ENCODE measurements at regions not wholly inside any gene's neighbourhood (a gene's known extent, or its start where the extent isn't known, plus 50 kb on each side); places are given as distances from the start of the nearest gene placed in this dataset.

DNA sequence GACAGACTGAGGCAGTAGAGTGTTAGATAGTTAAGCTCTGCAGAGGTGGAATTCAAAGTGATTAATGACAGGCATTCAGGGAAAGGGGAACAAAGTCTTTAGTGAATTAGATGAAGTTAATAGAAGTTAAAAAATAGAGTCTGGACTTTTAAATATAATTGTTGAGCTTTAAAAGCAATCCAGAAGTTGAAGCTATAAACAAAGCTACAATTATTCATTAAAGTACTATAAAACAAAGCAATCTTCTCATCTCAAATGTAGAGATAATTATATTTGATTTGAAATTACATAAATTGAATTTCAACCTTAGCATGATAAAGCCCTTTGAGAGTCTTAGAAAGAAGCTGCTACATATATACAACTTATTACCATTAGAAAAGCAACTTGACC is 710.6 kb downstream of the MRPL39 start:
- no peak overlapping the region for H3K27ac ChIP-seq (ENCODE audit: low read depth in 1 of 2, low read length in 2 of 2)
- H3K9me3 ChIP-seq (ENCODE audit: control insufficient read depth in 4 of 4, low read length in 3 of 4): peaks cover 0 to 5% (median 0%) of the 10 kb centered on the region in 4 donors
- no peak overlapping the region for H3K4me3 ChIP-seq (ENCODE audit: low read depth in 1 of 3, low read length in 3 of 3)
- DNase-seq (ENCODE audit: low spot score): no peak
- H3K27me3 ChIP-seq (ENCODE audit: control insufficient read depth in 4 of 4, insufficient read depth in 4 of 4, low read length in 3 of 4): no peaks in the 10 kb centered on the region
- H3K36me3 ChIP-seq (ENCODE audit: control insufficient read depth in 4 of 4, insufficient read depth in 3 of 4, low read depth in 1 of 4, low read length in 3 of 4): no peaks in the 10 kb centered on the region
- H3K9ac ChIP-seq (ENCODE audit: low read depth in 1 of 2, low read length in 2 of 2): no peak overlapping the region
- no peaks in the 10 kb centered on the region for H3K4me1 ChIP-seq (ENCODE audit: control insufficient read depth in 4 of 4, insufficient read depth in 4 of 4, low read length in 3 of 4)
- TF ChIP-seq TAF1 (conservative IDR thresholded peaks at IDR 0.05): no peak
- no peak for TF ChIP-seq HNF4A (conservative IDR thresholded peaks at IDR 0.05)
- TF ChIP-seq RXRA (IDR thresholded peaks at IDR 0.05): no peak
- no peak for TF ChIP-seq HNF4G (IDR thresholded peaks at IDR 0.05)
- TF ChIP-seq SP1 (IDR thresholded peaks at IDR 0.05): no peak
- TF ChIP-seq RAD21 (IDR thresholded peaks at IDR 0.05): no peak
- TF ChIP-seq, protein P1, sequence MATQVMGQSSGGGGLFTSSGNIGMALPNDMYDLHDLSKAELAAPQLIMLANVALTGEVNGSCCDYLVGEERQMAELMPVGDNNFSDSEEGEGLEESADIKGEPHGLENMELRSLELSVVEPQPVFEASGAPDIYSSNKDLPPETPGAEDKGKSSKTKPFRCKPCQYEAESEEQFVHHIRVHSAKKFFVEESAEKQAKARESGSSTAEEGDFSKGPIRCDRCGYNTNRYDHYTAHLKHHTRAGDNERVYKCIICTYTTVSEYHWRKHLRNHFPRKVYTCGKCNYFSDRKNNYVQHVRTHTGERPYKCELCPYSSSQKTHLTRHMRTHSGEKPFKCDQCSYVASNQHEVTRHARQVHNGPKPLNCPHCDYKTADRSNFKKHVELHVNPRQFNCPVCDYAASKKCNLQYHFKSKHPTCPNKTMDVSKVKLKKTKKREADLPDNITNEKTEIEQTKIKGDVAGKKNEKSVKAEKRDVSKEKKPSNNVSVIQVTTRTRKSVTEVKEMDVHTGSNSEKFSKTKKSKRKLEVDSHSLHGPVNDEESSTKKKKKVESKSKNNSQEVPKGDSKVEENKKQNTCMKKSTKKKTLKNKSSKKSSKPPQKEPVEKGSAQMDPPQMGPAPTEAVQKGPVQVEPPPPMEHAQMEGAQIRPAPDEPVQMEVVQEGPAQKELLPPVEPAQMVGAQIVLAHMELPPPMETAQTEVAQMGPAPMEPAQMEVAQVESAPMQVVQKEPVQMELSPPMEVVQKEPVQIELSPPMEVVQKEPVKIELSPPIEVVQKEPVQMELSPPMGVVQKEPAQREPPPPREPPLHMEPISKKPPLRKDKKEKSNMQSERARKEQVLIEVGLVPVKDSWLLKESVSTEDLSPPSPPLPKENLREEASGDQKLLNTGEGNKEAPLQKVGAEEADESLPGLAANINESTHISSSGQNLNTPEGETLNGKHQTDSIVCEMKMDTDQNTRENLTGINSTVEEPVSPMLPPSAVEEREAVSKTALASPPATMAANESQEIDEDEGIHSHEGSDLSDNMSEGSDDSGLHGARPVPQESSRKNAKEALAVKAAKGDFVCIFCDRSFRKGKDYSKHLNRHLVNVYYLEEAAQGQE (IDR thresholded peaks at IDR 0.05): no peak
- TF ChIP-seq, protein P2, sequence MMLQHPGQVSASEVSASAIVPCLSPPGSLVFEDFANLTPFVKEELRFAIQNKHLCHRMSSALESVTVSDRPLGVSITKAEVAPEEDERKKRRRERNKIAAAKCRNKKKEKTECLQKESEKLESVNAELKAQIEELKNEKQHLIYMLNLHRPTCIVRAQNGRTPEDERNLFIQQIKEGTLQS (IDR thresholded peaks at IDR 0.05): no peak
- TF ChIP-seq, protein P3, sequence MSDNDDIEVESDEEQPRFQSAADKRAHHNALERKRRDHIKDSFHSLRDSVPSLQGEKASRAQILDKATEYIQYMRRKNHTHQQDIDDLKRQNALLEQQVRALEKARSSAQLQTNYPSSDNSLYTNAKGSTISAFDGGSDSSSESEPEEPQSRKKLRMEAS (IDR thresholded peaks at IDR 0.05): no peak
- TF ChIP-seq, protein P4, sequence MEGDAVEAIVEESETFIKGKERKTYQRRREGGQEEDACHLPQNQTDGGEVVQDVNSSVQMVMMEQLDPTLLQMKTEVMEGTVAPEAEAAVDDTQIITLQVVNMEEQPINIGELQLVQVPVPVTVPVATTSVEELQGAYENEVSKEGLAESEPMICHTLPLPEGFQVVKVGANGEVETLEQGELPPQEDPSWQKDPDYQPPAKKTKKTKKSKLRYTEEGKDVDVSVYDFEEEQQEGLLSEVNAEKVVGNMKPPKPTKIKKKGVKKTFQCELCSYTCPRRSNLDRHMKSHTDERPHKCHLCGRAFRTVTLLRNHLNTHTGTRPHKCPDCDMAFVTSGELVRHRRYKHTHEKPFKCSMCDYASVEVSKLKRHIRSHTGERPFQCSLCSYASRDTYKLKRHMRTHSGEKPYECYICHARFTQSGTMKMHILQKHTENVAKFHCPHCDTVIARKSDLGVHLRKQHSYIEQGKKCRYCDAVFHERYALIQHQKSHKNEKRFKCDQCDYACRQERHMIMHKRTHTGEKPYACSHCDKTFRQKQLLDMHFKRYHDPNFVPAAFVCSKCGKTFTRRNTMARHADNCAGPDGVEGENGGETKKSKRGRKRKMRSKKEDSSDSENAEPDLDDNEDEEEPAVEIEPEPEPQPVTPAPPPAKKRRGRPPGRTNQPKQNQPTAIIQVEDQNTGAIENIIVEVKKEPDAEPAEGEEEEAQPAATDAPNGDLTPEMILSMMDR (IDR thresholded peaks at IDR 0.05; ENCODE audit: low read depth, low read length, missing input control): no peak
- no peak for TF ChIP-seq NR2F2 (IDR thresholded peaks at IDR 0.05)
- no peak for TF ChIP-seq JUND (IDR thresholded peaks at IDR 0.05)
- no peak for TF ChIP-seq GABPA (IDR thresholded peaks at IDR 0.05 in 1 of 2, conservative IDR thresholded peaks at IDR 0.05 in 1 of 2)
- TF ChIP-seq YY1 (IDR thresholded peaks at IDR 0.05): no peak
- TF ChIP-seq, protein P5, sequence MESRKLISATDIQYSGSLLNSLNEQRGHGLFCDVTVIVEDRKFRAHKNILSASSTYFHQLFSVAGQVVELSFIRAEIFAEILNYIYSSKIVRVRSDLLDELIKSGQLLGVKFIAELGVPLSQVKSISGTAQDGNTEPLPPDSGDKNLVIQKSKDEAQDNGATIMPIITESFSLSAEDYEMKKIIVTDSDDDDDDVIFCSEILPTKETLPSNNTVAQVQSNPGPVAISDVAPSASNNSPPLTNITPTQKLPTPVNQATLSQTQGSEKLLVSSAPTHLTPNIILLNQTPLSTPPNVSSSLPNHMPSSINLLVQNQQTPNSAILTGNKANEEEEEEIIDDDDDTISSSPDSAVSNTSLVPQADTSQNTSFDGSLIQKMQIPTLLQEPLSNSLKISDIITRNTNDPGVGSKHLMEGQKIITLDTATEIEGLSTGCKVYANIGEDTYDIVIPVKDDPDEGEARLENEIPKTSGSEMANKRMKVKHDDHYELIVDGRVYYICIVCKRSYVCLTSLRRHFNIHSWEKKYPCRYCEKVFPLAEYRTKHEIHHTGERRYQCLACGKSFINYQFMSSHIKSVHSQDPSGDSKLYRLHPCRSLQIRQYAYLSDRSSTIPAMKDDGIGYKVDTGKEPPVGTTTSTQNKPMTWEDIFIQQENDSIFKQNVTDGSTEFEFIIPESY (IDR thresholded peaks at IDR 0.05): no peak
- no peak for TF ChIP-seq FOXA2 (IDR thresholded peaks at IDR 0.05)
- TF ChIP-seq FOXA1 (IDR thresholded peaks at IDR 0.05): no peak
- TF ChIP-seq EGR1 (IDR thresholded peaks at IDR 0.05; ENCODE audit: low read depth in 2 of 2): no peak
